Neuronal stem cell (in vitro differentiated cells): ENCODE measurements at regions not wholly inside any gene's neighbourhood (a gene's known extent, or its start where the extent isn't known, plus 50 kb on each side); places are given as distances from the start of the nearest gene placed in this dataset.
A peak's percentile ranks its signal among the peaks of the same experiment; 100 is the strongest.

Source experiments
- DNase-seq: peaks from one replicate; pipeline ENCODE4 v3.0.0-alpha.2; 2013; ENCODE audit warnings: low spot score
- H2AFZ ChIP-seq: one replicate; pipeline ENCODE4 v1.6.1; 2013; ENCODE audit warnings: mild to moderate bottlenecking, low read length, inconsistent platforms
- H2AK5ac ChIP-seq: 2 replicates; pipeline ENCODE4 v1.6.1; 2013; ENCODE audit warnings: low read depth, mild to moderate bottlenecking, inconsistent platforms, low read length, moderate library complexity, mixed read lengths
- H2BK120ac ChIP-seq: 2 replicates; pipeline ENCODE4 v1.6.1; 2013; ENCODE audit warnings: low read depth, mild to moderate bottlenecking, inconsistent platforms, low read length, moderate library complexity, mixed read lengths
- H2BK12ac ChIP-seq: one replicate; pipeline ENCODE4 v1.6.1; 2013; ENCODE audit warnings: low read length, inconsistent platforms
- H2BK15ac ChIP-seq: 2 replicates; pipeline ENCODE4 v1.6.1; 2013; ENCODE audit warnings: mild to moderate bottlenecking, low read length, inconsistent platforms, mixed read lengths
- H2BK5ac ChIP-seq: one replicate; pipeline ENCODE4 v1.6.1; 2013; ENCODE audit warnings: inconsistent platforms, mild to moderate bottlenecking, low read length, moderate library complexity
- H3K14ac ChIP-seq: one replicate; pipeline ENCODE4 v1.6.1; 2013; ENCODE audit warnings: low read length, inconsistent platforms
- H3K18ac ChIP-seq: 2 replicates; pipeline ENCODE4 v1.6.1; 2013; ENCODE audit warnings: low read length, inconsistent platforms
- H3K23ac ChIP-seq: 2 replicates; pipeline ENCODE4 v1.6.1; 2013; ENCODE audit warnings: low read depth, mild to moderate bottlenecking, mixed read lengths, low read length, inconsistent platforms; ENCODE audit not compliant: poor library complexity
- H3K27ac ChIP-seq: replicated peaks from 3 replicates; pipeline ENCODE4 v1.5.1; 2013; ENCODE audit warnings: low read length, inconsistent platforms
- H3K27me3 ChIP-seq, 3 experiments: 2 replicates each; pipeline ENCODE4 v1.6.1; 2013; ENCODE audit warnings: low read length in 3 of 3, mild to moderate bottlenecking in 2 of 3, inconsistent platforms in 1 of 3, low read depth in 1 of 3, mixed read lengths in 1 of 3, moderate library complexity in 1 of 3; ENCODE audit not compliant: control insufficient read depth in 3 of 3, insufficient read depth in 3 of 3
- H3K36me3 ChIP-seq, 2 donors: replicated peaks in 1 of 2; 2 replicates each; pipeline ENCODE4 v1.6.1; 2013; ENCODE audit warnings: low read length in 2 of 2; ENCODE audit not compliant: control insufficient read depth in 2 of 2, insufficient read depth in 2 of 2
- H3K4ac ChIP-seq: 2 replicates; pipeline ENCODE4 v1.6.1; 2013; ENCODE audit warnings: inconsistent platforms, mild to moderate bottlenecking, low read length, moderate library complexity
- H3K4me1 ChIP-seq, 2 donors: 1 replicate in 1 of 2; 2 replicates in 1 of 2; pipeline ENCODE4 v1.6.1; 2013; ENCODE audit warnings: low read length in 2 of 2, low read depth in 1 of 2; ENCODE audit not compliant: control insufficient read depth in 2 of 2, insufficient read depth in 1 of 2
- H3K4me2 ChIP-seq: one replicate; pipeline ENCODE4 v1.6.1; 2013; ENCODE audit warnings: mild to moderate bottlenecking, low read length, inconsistent platforms; ENCODE audit not compliant: insufficient read depth, poor library complexity, severe bottlenecking
- H3K4me3 ChIP-seq, 2 donors: 2 replicates each; pipeline ENCODE4 v1.5.1; 2013; ENCODE audit warnings: low read length in 2 of 2, mild to moderate bottlenecking in 2 of 2, inconsistent platforms in 1 of 2, moderate library complexity in 1 of 2
- H3K79me1 ChIP-seq: one replicate; pipeline ENCODE4 v1.6.1; 2013; ENCODE audit warnings: low read depth, mild to moderate bottlenecking, inconsistent platforms, low read length, moderate library complexity
- H3K9ac ChIP-seq: one replicate; pipeline ENCODE4 v1.6.1; 2013; ENCODE audit warnings: mild to moderate bottlenecking, low read depth, low read length, inconsistent platforms; ENCODE audit not compliant: poor library complexity
- H3K9me3 ChIP-seq, 2 donors: replicated peaks in 1 of 2; 2 replicates each; pipeline versions ENCODE3 to v1.6.1; 2013; ENCODE audit warnings: low read length in 2 of 2, mild to moderate bottlenecking in 2 of 2, inconsistent platforms in 1 of 2, low read depth in 1 of 2, mixed read lengths in 1 of 2, moderate library complexity in 1 of 2; ENCODE audit not compliant: control insufficient read depth in 2 of 2, insufficient read depth in 1 of 2
- H4K8ac ChIP-seq: one replicate; pipeline ENCODE4 v1.6.1; 2013; ENCODE audit warnings: low read depth, mild to moderate bottlenecking, inconsistent platforms, low read length, moderate library complexity
- H4K91ac ChIP-seq: one replicate; pipeline ENCODE4 v1.6.1; 2013; ENCODE audit warnings: low read length, low read depth, mild to moderate bottlenecking, inconsistent platforms; ENCODE audit not compliant: poor library complexity
- WGBS, 2 donors: extraction: QIAGEN DNeasy Blood & Tissue Kit; methylation state at CpG; one replicate each; pipeline ENCODE4 v1.1.7; 2013; ENCODE audit warnings: missing lambda C conversion rate in 2 of 2, mixed read lengths in 1 of 2; ENCODE audit not compliant: insufficient read length in 2 of 2, insufficient replicate concordance in 1 of 2; ENCODE audit errors: extremely low coverage in 2 of 2; 5-methylcytosine and 5-hydroxymethylcytosine counted together

GRCh38 chr9:126125577-126125976 lies 201.1 kb upstream of the MVB12B start:
- no peak overlapping the region for H2BK5ac ChIP-seq
- peaks cover 0 to 18% (median 2%) of the 10 kb centered on the region in 3 experiments for H3K27me3 ChIP-seq
- no peaks in the 10 kb centered on the region for H3K79me1 ChIP-seq
- no CpG with 5 or more reads among the region's 6 CpGs for WGBS, 2 donors
- no peak overlapping the region for H3K18ac ChIP-seq
- no peak overlapping the region for H4K91ac ChIP-seq
- no peak for DNase-seq
- H3K14ac ChIP-seq, result no peak overlapping the region
- no peak overlapping the region for H2BK15ac ChIP-seq
- H3K9me3 ChIP-seq, result no peaks in the 10 kb centered on the region
- H2BK12ac ChIP-seq, result no peak overlapping the region
- peak overlapping the region; percentile 10 for H2AK5ac ChIP-seq
- H3K4ac ChIP-seq, result no peak overlapping the region
- no peak overlapping the region for H3K23ac ChIP-seq
- H2BK120ac ChIP-seq, result no peak overlapping the region
- H3K9ac ChIP-seq, result no peak overlapping the region
- H3K4me3 ChIP-seq, result no peak overlapping the region
- no peak overlapping the region for H4K8ac ChIP-seq
- no peak overlapping the region for H3K4me2 ChIP-seq
- no peaks in the 10 kb centered on the region for H3K36me3 ChIP-seq
- H3K27ac ChIP-seq, result no peak overlapping the region
- H3K4me1 ChIP-seq, result no peaks in the 10 kb centered on the region
- no peak overlapping the region for H2AFZ ChIP-seq

GRCh38 chr9:126125992-126126409 lies 200.6 kb upstream of the MVB12B start:
- no CpG with 5 or more reads among the region's 4 CpGs for WGBS, 2 donors
- Histone ChIP-seq H3K18ac (peak overlapping the region; percentile 30), H3K79me1 (no peaks in the 10 kb centered on the region), H3K9me3 (no peaks in the 10 kb centered on the region), H2BK15ac (no peak overlapping the region), H3K23ac (no peak overlapping the region), H4K91ac (no peak overlapping the region), H2BK12ac (no peak overlapping the region), H3K4ac (peak overlapping the region; percentile 25), H2BK5ac (no peak overlapping the region), H2AFZ (no peak overlapping the region), H3K9ac (peak overlapping the region; percentile 67), H2BK120ac (no peak overlapping the region), H3K36me3 (no peaks in the 10 kb centered on the region), H3K14ac (no peak overlapping the region), H3K4me1 (peaks cover 0 to under 1% of the 10 kb centered on the region in 2 donors), H3K4me3 (no peak overlapping the region), H3K27me3 (peaks cover 0 to 14% (median 2%) of the 10 kb centered on the region in 3 experiments), H3K27ac (no peak overlapping the region), H2AK5ac (peak overlapping the region; percentile 10), H4K8ac (no peak overlapping the region), H3K4me2 (peak overlapping the region; percentile 3)
- DNase-seq, result no peak

- Histone ChIP-seq H2BK120ac (no peak overlapping the region), H2AFZ (no peak overlapping the region), H4K91ac (no peak overlapping the region), H3K36me3 (no peaks in the 10 kb centered on the region), H3K14ac (no peak overlapping the region), H3K23ac (no peak overlapping the region), H3K9me3 (no peaks in the 10 kb centered on the region), H3K18ac (no peak overlapping the region), H3K4me2 (no peak overlapping the region), H3K9ac (no peak overlapping the region), H2AK5ac (no peak overlapping the region), H3K4me1 (peaks cover 0 to 2% of the 10 kb centered on the region in 2 donors), H2BK5ac (no peak overlapping the region), H4K8ac (no peak overlapping the region), H3K4ac (no peak overlapping the region), H3K27me3 (peaks cover 0 to 14% (median 2%) of the 10 kb centered on the region in 3 experiments), H2BK15ac (no peak overlapping the region), H3K79me1 (no peaks in the 10 kb centered on the region), H2BK12ac (no peak overlapping the region), H3K27ac (no peak overlapping the region), H3K4me3 (no peak overlapping the region)
- DNase-seq, result no peak
- WGBS, 2 donors, result no CpG with 5 or more reads among the region's 5 CpGs
Observed at GRCh38 chr9:126126807-126127206, 199.8 kb upstream of the MVB12B start.

GRCh38 chr9:126127591-126127990 lies 199.0 kb upstream of the MVB12B start:
- Histone ChIP-seq H3K23ac (no peak overlapping the region), H3K79me1 (no peaks in the 10 kb centered on the region), H3K4me3 (no peak overlapping the region), H3K36me3 (no peaks in the 10 kb centered on the region), H3K27me3 (peaks cover 0 to 14% (median 2%) of the 10 kb centered on the region in 3 experiments), H3K4ac (no peak overlapping the region), H3K9me3 (no peaks in the 10 kb centered on the region), H2BK12ac (no peak overlapping the region), H4K91ac (no peak overlapping the region), H2AFZ (no peak overlapping the region), H3K18ac (peak overlapping the region; percentile 27), H2BK15ac (no peak overlapping the region), H3K4me1 (peaks cover 0 to 2% of the 10 kb centered on the region in 2 donors), H3K4me2 (no peak overlapping the region), H3K9ac (no peak overlapping the region), H2BK120ac (no peak overlapping the region), H4K8ac (peak overlapping the region; percentile 86), H3K14ac (no peak overlapping the region), H3K27ac (no peak overlapping the region), H2BK5ac (no peak overlapping the region), H2AK5ac (no peak overlapping the region)
- no CpG with 5 or more reads among the region's 5 CpGs for WGBS, 2 donors
- no peak for DNase-seq
